ENCODE measurements at regions not wholly inside any gene's neighbourhood (a gene's known extent, or its start where the extent isn't known, plus 50 kb on each side); places are given as distances from the start of the nearest gene placed in this dataset.

DNA sequence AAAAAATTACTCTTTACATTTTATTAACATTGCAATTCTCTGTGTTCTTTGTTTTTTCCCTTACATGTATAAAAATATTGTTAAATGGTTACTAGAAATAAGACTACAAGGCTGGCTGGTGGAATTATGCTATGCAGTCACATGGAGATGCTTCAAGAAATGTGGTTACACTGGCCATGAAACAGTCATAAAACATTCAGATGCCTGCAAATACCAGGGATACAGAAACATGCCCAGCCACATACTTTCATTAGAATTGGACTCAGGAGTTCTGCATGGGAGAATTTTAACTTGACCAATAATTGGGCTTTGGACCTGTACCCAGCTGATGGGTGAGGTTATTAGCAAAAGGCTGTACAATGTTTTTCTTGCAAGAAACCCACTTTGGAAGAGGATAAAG lies 1407.7 kb upstream of the SLC10A2 start:
- no peak for DNase-seq (ENCODE audit: low read depth in 2 of 2)

GRCh38 chr13:104466016-104466415 lies 1399.8 kb upstream of the SLC10A2 start:
- no peak for DNase-seq (ENCODE audit: low read depth in 2 of 2)

GRCh38 chr13:104461049-104461448 lies 1394.8 kb upstream of the SLC10A2 start:
- DNase-seq (ENCODE audit: low read depth in 2 of 2): no peak

DNA sequence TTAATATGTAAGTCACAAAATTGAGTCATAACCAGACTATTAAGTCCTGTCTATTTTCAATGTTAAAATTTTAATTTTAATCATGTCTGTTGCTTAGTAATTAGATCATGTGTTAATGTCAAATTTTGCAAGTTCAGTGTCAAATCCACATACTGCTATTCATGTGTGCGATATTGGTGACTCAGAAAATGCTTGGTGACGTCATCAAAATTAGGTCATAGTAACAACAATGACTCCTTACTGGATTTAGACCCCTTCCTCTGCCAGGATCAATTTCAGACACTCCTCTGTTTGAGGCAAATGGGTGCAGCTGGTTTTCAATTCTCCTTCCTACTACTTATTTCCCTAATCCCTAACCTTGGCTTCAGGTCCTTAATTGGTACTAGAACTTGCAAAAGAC lies 1394.3 kb upstream of the SLC10A2 start:
- DNase-seq (ENCODE audit: low read depth in 2 of 2): no peak

DNA sequence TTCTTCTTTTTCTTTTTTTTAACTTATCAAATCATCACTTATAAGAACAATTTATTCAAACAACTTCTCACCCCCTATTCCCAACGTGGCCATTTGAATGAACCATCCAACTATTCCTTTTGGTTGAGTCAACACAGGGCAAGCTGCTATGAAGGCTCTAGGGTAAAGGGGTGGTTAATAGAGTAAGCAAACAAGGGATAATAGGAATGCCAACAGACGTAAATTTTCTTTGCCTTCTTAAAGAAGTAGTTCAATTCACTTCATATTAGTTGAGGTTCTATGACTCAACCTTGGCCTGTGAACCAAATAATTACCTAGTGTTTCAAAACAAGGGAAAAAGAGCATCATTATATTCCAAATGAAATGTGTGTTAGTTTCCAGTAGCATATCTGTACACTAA lies 1383.8 kb upstream of the SLC10A2 start:
- DNase-seq (ENCODE audit: low read depth in 2 of 2): no peak

DNA sequence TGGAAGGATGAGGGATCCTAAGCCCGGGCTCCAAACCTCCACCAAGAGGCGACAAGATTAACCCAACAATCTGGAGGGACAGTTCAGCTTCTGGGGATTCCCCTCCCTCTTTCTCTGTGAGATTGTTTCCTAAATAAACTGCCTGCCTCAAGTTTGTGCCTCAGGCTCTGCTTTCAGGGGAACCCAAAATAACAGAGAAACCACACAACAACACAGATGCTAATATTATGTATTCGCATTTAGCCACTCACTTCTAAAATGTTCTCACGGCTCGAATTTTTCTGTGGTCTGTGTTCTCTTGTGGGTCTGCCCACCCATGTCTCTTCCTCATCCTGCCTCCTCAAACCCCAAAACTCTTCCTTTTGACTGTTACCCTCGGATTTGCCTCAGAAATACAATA lies 1381.1 kb upstream of the SLC10A2 start:
- no peak for DNase-seq (ENCODE audit: low read depth in 2 of 2)

DNA sequence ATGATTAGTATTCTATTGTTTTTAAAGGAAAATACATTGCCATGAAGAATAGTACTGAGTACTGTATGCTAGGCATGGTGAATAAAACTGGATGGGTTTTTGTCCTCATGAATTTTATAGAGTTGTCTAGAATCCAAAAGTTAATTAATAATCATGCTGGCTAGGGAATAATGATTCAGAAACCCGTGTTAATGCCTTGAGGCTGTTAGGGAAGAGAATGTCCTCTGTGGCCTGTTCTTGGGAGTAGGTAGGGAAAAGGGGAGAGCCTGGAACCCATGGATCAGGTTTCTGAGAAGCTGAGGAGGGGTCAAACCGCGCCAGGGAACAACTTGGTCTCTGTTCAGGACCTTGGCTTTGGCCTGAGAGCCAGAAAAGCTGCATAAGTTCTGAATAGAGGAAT lies 1376.3 kb upstream of the SLC10A2 start:
- no peak for DNase-seq (ENCODE audit: low read depth in 2 of 2)

GRCh38 chr13:104436555-104436954 lies 1370.3 kb upstream of the SLC10A2 start:
- no peak for DNase-seq (ENCODE audit: low read depth in 2 of 2)

- no peak for DNase-seq (ENCODE audit: low read depth in 2 of 2)
Measured at GRCh38 chr13:104431895-104432294, 1365.7 kb upstream of the SLC10A2 start.

DNA sequence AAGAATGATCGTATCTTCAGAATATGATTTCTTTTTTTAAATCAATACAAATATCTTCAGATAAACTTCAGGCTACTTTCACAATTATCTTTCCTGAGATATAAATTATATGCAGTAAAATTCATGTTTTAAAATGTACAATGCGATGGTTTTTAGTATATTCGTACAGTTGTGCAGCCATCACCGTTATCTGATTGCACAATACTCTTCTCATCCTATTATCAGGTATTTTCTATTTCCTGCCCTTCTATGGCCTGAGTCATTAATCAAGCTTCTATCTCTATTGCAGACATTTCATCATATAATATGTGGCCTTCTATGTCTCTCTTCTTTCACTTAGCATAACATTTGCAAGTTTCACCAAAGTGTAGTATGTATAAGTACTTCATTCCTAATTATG lies 1360.2 kb upstream of the SLC10A2 start:
- no peak for DNase-seq (ENCODE audit: low read depth in 2 of 2)

DNA sequence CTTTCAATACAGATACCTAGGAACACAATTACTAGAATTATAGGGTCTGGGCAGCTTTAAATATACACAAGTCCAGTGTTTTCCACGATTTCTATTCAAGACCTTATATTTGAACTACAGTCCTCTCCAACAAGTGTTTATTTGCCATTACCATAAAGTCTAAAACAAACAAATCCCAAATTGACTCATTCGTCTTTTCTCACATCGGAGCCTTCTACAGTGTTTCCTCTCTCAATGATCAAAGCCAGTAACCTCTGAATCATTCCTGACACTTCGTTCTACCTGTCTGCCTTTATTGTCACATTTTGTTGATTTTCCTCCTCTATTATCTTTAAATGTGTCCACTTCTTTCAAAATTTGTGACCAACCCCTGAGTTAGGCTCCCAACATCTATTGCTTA lies 1356.5 kb upstream of the SLC10A2 start:
- DNase-seq (ENCODE audit: low read depth in 2 of 2): no peak

- no peak for DNase-seq (ENCODE audit: low read depth in 2 of 2)
Measured at GRCh38 chr13:104416973-104417372, 1350.8 kb upstream of the SLC10A2 start.

DNA sequence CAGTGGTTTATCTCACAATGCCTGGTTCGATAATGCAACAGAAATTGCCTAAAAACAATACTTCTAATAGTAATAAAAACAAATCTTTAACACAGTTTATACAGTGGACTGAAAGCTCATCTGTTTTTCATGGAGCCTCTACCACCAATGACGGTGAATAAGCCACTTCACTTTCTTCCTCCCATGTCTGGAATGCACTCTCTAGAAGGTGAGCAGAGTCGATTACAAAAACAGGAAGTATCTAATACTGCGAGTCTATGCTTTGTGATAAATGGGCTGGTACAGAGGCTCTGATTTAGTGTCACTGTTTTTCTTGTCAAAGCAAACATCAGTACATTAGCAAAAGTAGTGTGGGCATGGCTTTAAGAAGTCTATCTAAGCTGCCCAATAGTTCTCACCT lies 1348.6 kb upstream of the SLC10A2 start:
- no peak for DNase-seq (ENCODE audit: low read depth in 2 of 2)

GRCh38 chr13:104414181-104414580 lies 1348.0 kb upstream of the SLC10A2 start:
- DNase-seq (ENCODE audit: low read depth in 2 of 2): no peak

- DNase-seq (ENCODE audit: low read depth in 2 of 2): no peak
Measured at GRCh38 chr13:104411141-104411765, 1345.0 kb upstream of the SLC10A2 start.

DNA sequence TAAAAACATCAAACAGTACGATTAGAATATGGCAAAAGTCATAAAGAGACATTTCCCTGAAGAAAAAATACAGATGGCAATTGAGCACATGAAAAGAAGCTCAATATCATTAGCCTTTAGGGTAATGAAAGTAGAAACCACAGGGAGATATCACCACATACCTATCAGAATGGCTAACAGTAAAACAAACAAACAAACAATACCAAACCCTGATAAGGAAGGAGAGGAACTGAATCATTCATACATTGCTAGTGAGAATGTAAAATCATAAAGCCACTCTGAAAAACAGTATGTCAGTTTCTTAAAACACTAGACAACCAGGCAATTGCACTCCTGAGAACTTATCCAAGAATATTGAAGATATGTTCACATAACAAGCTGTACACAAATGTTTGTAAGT lies 1342.5 kb upstream of the SLC10A2 start:
- DNase-seq (ENCODE audit: low read depth in 2 of 2): no peak

GRCh38 chr13:104404325-104404724 lies 1338.1 kb upstream of the SLC10A2 start:
- DNase-seq (ENCODE audit: low read depth in 2 of 2): no peak

GRCh38 chr13:104389691-104390090 lies 1323.5 kb upstream of the SLC10A2 start:
- DNase-seq (ENCODE audit: low read depth in 2 of 2): no peak

DNA sequence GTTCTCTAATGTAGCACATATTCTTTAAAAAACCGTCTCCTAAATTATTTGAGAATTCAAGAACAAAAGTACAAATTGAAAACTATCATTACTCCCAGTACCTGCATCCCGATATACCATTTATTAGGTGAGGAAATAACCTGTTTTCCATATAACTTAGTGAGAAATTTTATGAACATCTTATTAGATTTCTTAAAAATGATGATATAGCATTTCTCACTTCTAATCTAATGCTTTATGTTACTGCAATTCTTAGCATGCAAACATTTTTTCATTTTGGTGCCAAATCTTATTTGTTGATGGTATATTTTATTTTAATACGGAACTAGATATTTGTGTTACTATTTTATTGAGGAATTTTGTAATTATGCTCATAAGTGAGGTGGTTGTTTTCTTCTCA lies 1321.3 kb upstream of the SLC10A2 start:
- no peak for DNase-seq (ENCODE audit: low read depth in 2 of 2)

GRCh38 chr13:104385404-104385803 lies 1319.2 kb upstream of the SLC10A2 start:
- no peak for DNase-seq (ENCODE audit: low read depth in 2 of 2)

DNA sequence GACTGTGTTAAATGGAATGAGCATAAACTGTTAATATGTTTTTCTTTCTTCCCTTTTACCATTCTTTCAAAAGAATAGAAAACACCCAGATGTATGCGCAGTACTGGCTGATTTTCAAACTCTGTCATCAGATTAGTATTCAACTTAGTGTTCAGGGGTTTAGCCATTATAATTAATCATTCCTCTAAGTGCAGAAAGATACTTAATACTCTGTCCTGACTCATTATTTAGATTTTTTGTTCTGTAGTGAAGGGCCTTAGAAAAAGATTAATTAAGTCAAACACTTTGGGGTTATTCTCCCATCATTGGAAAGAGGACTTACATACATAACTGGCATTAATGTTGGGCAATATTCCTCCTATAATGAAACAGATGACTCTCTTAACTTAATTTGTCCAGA lies 1316.7 kb upstream of the SLC10A2 start:
- no peak for DNase-seq (ENCODE audit: low read depth in 2 of 2)

DNA sequence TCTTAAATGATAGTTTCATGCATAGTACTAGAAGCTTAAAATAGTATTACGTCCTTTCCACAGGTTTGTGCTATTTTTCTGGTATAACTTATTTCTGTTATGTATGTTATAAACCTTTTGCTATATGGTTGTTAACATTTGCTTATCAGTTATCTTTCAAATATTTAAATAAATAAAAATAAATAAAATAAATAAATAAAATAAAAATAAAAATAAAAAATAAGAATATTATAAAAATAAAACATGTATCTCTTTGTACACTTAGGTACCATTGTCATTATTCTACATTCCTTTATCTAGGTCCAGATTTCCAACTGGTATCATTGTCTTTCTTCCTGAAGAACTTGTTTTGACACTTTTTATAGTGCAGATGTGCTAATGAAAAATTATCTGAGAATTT lies 1310.4 kb upstream of the SLC10A2 start:
- no peak for DNase-seq (ENCODE audit: low read depth in 2 of 2)

DNA sequence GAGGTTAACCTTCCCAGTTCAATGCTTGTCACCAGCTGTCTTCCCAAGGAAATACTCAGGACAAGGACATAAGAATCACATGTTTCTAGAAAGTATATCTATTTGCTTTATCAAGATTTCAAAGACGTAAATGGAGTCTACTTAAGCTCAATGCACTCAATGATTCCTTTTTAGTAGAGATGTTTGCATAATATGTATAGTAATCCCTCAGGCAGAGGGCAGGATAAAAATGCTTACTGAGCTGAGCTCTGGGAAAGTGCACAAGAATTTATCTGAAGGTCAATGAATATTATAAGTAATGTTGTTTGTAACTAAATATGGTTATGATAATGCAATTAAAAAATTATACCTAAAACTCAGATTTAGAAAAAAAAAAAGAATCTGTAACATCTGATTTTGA lies 1309.4 kb upstream of the SLC10A2 start:
- no peak for DNase-seq (ENCODE audit: low read depth in 2 of 2)

- DNase-seq (ENCODE audit: low read depth in 2 of 2): no peak
Measured at GRCh38 chr13:104372095-104372655, 1306.0 kb upstream of the SLC10A2 start.

Data from stimulated activated CD4-positive, alpha-beta T cell treated with anti-CD3 and anti-CD28 coated beads, Interleukin-12 subunit alpha, Interleukin-12 subunit beta, amount 100 ng/mL, for 24 hours (primary cell).